ENCODE measurements at regions not wholly inside any gene's neighbourhood (a gene's known extent, or its start where the extent isn't known, plus 50 kb on each side); places are given as distances from the start of the nearest gene placed in this dataset.

GRCh38 chr4:37068580-37068979 is 176.0 kb upstream of the NWD2 start:
- no peak for TF ChIP-seq CTCF (IDR thresholded peaks at IDR 0.05; ENCODE audit: poor library complexity, severe bottlenecking)
- no peak for TF ChIP-seq EZH2 (IDR thresholded peaks at IDR 0.05; ENCODE audit: borderline replicate concordance, insufficient read depth, low read length, poor library complexity, severe bottlenecking)
- TF ChIP-seq POLR2AphosphoS5 (IDR thresholded peaks at IDR 0.05), result no peak
- TF ChIP-seq EP300 (conservative IDR thresholded peaks at IDR 0.05; ENCODE audit: poor library complexity, severe bottlenecking), result no peak

Data from neural cell (in vitro differentiated cells).